ENCODE measurements at regions not wholly inside any gene's neighbourhood (a gene's known extent, or its start where the extent isn't known, plus 50 kb on each side); places are given as distances from the start of the nearest gene placed in this dataset.

- TF ChIP-seq ZNF574 (CRISPR knock-in tag; IDR thresholded peaks at IDR 0.05) = peak; percentile 52; the same call in 1 of the 2 replicates
- TF ChIP-seq ZNF562 (CRISPR knock-in tag; IDR thresholded peaks at IDR 0.05; ENCODE audit: borderline replicate concordance) = no peak
- peak; percentile 32; the same call in 1 of the 2 replicates for TF ChIP-seq RAD21 (CRISPR knock-in tag; IDR thresholded peaks at IDR 0.05)
- TF ChIP-seq, protein P1, sequence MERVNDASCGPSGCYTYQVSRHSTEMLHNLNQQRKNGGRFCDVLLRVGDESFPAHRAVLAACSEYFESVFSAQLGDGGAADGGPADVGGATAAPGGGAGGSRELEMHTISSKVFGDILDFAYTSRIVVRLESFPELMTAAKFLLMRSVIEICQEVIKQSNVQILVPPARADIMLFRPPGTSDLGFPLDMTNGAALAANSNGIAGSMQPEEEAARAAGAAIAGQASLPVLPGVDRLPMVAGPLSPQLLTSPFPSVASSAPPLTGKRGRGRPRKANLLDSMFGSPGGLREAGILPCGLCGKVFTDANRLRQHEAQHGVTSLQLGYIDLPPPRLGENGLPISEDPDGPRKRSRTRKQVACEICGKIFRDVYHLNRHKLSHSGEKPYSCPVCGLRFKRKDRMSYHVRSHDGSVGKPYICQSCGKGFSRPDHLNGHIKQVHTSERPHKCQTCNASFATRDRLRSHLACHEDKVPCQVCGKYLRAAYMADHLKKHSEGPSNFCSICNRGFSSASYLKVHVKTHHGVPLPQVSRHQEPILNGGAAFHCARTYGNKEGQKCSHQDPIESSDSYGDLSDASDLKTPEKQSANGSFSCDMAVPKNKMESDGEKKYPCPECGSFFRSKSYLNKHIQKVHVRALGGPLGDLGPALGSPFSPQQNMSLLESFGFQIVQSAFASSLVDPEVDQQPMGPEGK (CRISPR knock-in tag; IDR thresholded peaks at IDR 0.05) = peak; percentile 55
- TF ChIP-seq SP2 (CRISPR knock-in tag; IDR thresholded peaks at IDR 0.05) = no peak
- TF ChIP-seq GPBP1L1 (CRISPR knock-in tag; IDR thresholded peaks at IDR 0.05) = no peak
- no peak for TF ChIP-seq ZNF670 (CRISPR knock-in tag; IDR thresholded peaks at IDR 0.05; ENCODE audit: borderline replicate concordance)
- no peak; the same call in 1 of the 2 replicates for TF ChIP-seq ZSCAN25 (CRISPR knock-in tag; IDR thresholded peaks at IDR 0.05)
- no peak for TF ChIP-seq SUZ12 (IDR thresholded peaks at IDR 0.05; ENCODE audit: low read depth, low read length)
- TF ChIP-seq ZNF652 (CRISPR knock-in tag; IDR thresholded peaks at IDR 0.05; ENCODE audit: borderline replicate concordance, low read depth) = no peak
- TF ChIP-seq YEATS4 (CRISPR knock-in tag; IDR thresholded peaks at IDR 0.05; ENCODE audit: borderline replicate concordance) = no peak
- TF ChIP-seq NFE2L1 (CRISPR knock-in tag; IDR thresholded peaks at IDR 0.05; ENCODE audit: borderline replicate concordance) = no peak
- 0 out of 2 replicates have a peak, but pooled peaks have one; percentile 22 for TF ChIP-seq NCOA2 (CRISPR knock-in tag; IDR thresholded peaks at IDR 0.05)
- no peak; the same call in 1 of the 2 replicates for TF ChIP-seq ZC3H13 (CRISPR knock-in tag; IDR thresholded peaks at IDR 0.05)
- TF ChIP-seq KLF9 (CRISPR knock-in tag; IDR thresholded peaks at IDR 0.05; ENCODE audit: low read depth) = no peak
- no peak for TF ChIP-seq ZNF550 (CRISPR knock-in tag; IDR thresholded peaks at IDR 0.05; ENCODE audit: borderline replicate concordance)
These were observed 134.7 kb upstream of the DMRT1 start (continued) for GRCh38 chr9:706606-707459.

Measured in HepG2 (cell line).